K562 (cell line): ENCODE measurements at regions not wholly inside any gene's neighbourhood (a gene's known extent, or its start where the extent isn't known, plus 50 kb on each side); places are given as distances from the start of the nearest gene placed in this dataset.

Source experiments
- ATAC-seq: fragments of 200-7000 bp; cut with Tn5 transposase; 3 replicates; pipeline ENCODE4 v1.9.1; 2020; ENCODE audit warnings: moderate library complexity
- BruUV-seq: library from RNA; stranded (reverse); fragments of 400-500 nt; replicated peaks from 2 replicates; lab custom pipeline; 2021; lab: Mats Ljungman, UMichigan
- CTCF ChIA-PET: fragments of 300-600 bp; formaldehyde crosslinking; extraction: SDS; loops from one replicate; lab custom pipeline; 2021; ENCODE audit warnings: low intra/inter-chr PET ratio; lab: Yijun Ruan, JAX
- POLR2A ChIA-PET: fragments of 300-600, 350-650 bp; sonication (Branson Sonifier 250); formaldehyde crosslinking; extraction: SDS; loops from one replicate; lab custom pipeline; 2021; ENCODE audit warnings: antibody characterized with exemption, inconsistent platforms; lab: Yijun Ruan, JAX
- DNase-seq, 4 experiments: peaks; one replicate each; pipeline versions ENCODE4 v3.0.0 to v3.0.0-alpha.2; 2011 to 2018; ENCODE audit warnings: low spot score in 3 of 4, mixed read lengths in 3 of 4; ENCODE audit errors: extremely low read depth in 1 of 4
- FAIRE-seq: peaks from 2 replicates; lab custom pipeline; 2011; peaks lifted over from hg19 to GRCh38; lab: Jason Lieb, UNC
- H2AFZ ChIP-seq: 2 replicates; pipeline ENCODE4 v1.6.0; 2011; ENCODE audit warnings: low read depth, low read length, control low read depth, inconsistent platforms
- H3K27ac ChIP-seq: fragments of 200-600 bp; 3 replicates; pipeline ENCODE4 v1.8.0; 2011; ENCODE audit warnings: low read depth, mild to moderate bottlenecking, control low read depth, inconsistent platforms, low read length, moderate library complexity, mixed read lengths; ENCODE audit errors: extremely low read depth
- H3K27me3 ChIP-seq, 2 experiments: fragments of 300-600 bp in 1 of 2; 2 replicates in 1 of 2; 3 replicates in 1 of 2; pipeline versions ENCODE4 v1.6.0 to v1.8.0; 2011; ENCODE audit warnings: inconsistent platforms in 2 of 2, low read length in 2 of 2, mild to moderate bottlenecking in 1 of 2, mixed read lengths in 1 of 2, moderate library complexity in 1 of 2; ENCODE audit not compliant: control insufficient read depth in 2 of 2, insufficient read depth in 2 of 2
- H3K36me3 ChIP-seq: fragments of 300-600 bp; 3 replicates; pipeline ENCODE4 v1.8.0; 2011; ENCODE audit warnings: mild to moderate bottlenecking, low read length, inconsistent platforms; ENCODE audit not compliant: control insufficient read depth, insufficient read depth
- H3K4me1 ChIP-seq, 2 experiments: fragments of 200-600 bp in 1 of 2; replicated peaks in 1 of 2; 2 replicates in 1 of 2; 3 replicates in 1 of 2; pipeline versions ENCODE4 v1.5.1 to v1.8.0; 2011; ENCODE audit warnings: inconsistent platforms in 2 of 2, low read length in 2 of 2, mild to moderate bottlenecking in 1 of 2, mixed read lengths in 1 of 2, moderate library complexity in 1 of 2; ENCODE audit not compliant: control insufficient read depth in 2 of 2, insufficient read depth in 2 of 2
- H3K4me2 ChIP-seq: 2 replicates; pipeline ENCODE4 v1.6.1; 2011; ENCODE audit warnings: low read length, control low read depth, inconsistent platforms, mixed read lengths; ENCODE audit not compliant: insufficient read depth
- H3K4me3 ChIP-seq: fragments of 200-600 bp; sonication (generic), shearing (Covaris generic); 2 replicates; pipeline ENCODE4 v1.5.1; 2016; ENCODE audit warnings: control low read depth, inconsistent platforms
- H3K79me2 ChIP-seq: fragments of 200-600 bp; 3 replicates; pipeline ENCODE4 v1.8.0; 2011; ENCODE audit warnings: low read length, inconsistent platforms; ENCODE audit not compliant: control insufficient read depth, insufficient read depth
- H3K9ac ChIP-seq, 2 experiments: 2 replicates each; pipeline versions ENCODE4 v1.6.0 to v1.6.1; 2011; ENCODE audit warnings: low read depth in 2 of 2, low read length in 2 of 2, control low read depth in 1 of 2, inconsistent platforms in 1 of 2, mild to moderate bottlenecking in 1 of 2, mixed read lengths in 1 of 2; ENCODE audit not compliant: insufficient read depth in 1 of 2
- H3K9me1 ChIP-seq: one replicate; pipeline ENCODE4 v1.6.0; 2011; ENCODE audit warnings: inconsistent platforms, mild to moderate bottlenecking, low read length, moderate library complexity; ENCODE audit not compliant: control insufficient read depth, insufficient read depth
- H3K9me3 ChIP-seq: replicated peaks from 2 replicates; pipeline ENCODE4 v1.5.1; 2011; ENCODE audit warnings: low read depth, low read length, inconsistent platforms; ENCODE audit not compliant: control insufficient read depth, insufficient read depth
- H4K20me1 ChIP-seq: replicated peaks from 2 replicates; pipeline ENCODE4 v1.6.1; 2011; ENCODE audit warnings: low read length, inconsistent platforms, mixed read lengths; ENCODE audit not compliant: control insufficient read depth, insufficient read depth
- ARID2 ChIP-seq: fragments of 450-650 bp; IDR thresholded peaks from 2 replicates; pipeline ENCODE4 v1.6.1; 2017; ENCODE audit warnings: antibody characterized with exemption, mild to moderate bottlenecking
- ELK3 ChIP-seq: fragments of 450-650 bp; formaldehyde crosslinking; IDR thresholded peaks from 2 replicates; pipeline ENCODE4 v1.4.0; 2020; ENCODE audit warnings: mild to moderate bottlenecking
- FOXM1 ChIP-seq, 2 experiments: fragments of 450-650 bp in 1 of 2; sonication (generic) in 1 of 2; formaldehyde crosslinking in 1 of 2; IDR thresholded peaks; 2 replicates each; pipeline versions ENCODE4 v1.6.1 to v1.9.0; 2017 to 2022; ENCODE audit warnings: low read depth in 2 of 2, mild to moderate bottlenecking in 2 of 2, missing genetic modification reagents in 1 of 2, moderate library complexity in 1 of 2
- HOXB6 ChIP-seq: fragments of 250-450 bp; sonication (Bioruptor Pico); IDR thresholded peaks from 2 replicates; pipeline ENCODE4 v1.5.1; 2022; ENCODE audit warnings: mild to moderate bottlenecking, borderline replicate concordance
- MCM5 ChIP-seq: fragments of 450-650 bp; IDR thresholded peaks from 2 replicates; pipeline ENCODE4 v1.6.1; 2016; ENCODE audit warnings: low read depth
- MECOM ChIP-seq: fragments of 250-450 bp; sonication (Bioruptor Pico); IDR thresholded peaks from 2 replicates; pipeline ENCODE4 v1.8.0; 2022; ENCODE audit warnings: inconsistent platforms
- PHB2 ChIP-seq: fragments of 450-650 bp; IDR thresholded peaks from 2 replicates; pipeline ENCODE4 v1.6.1; 2017; ENCODE audit warnings: low read depth
- SNRNP70 ChIP-seq: fragments of 200-400 bp; formaldehyde crosslinking; optimal IDR thresholded peaks from 2 replicates; pipeline ENCODE3; 2017; ENCODE audit warnings: low read depth, low read length
- ZNF785 ChIP-seq: fragments of 250-450 bp; sonication (Bioruptor Pico); IDR thresholded peaks from 2 replicates; pipeline ENCODE4 v1.4.0; 2020; ENCODE audit warnings: mild to moderate bottlenecking
- WGBS: fragments of 100-300 bp; shearing (Covaris generic); methylation state at CpG from one replicate; pipeline ENCODE4 v1.1.6; 2016; ENCODE audit warnings: low coverage, mixed read lengths; ENCODE audit not compliant: insufficient coverage; ENCODE audit errors: missing lambda C conversion rate; 5-methylcytosine and 5-hydroxymethylcytosine counted together
- in situ Hi-C: fragments of 300-500 bp; cut with MboI; formaldehyde crosslinking; loops from 4 replicates; pipeline ENCODE4 v1.15.0; 2018; ENCODE audit warnings: inconsistent platforms, mixed read lengths
- intact Hi-C: fragments of 100-400 bp; cut with micrococcal nuclease; formaldehyde crosslinking; loops from 2 replicates; pipeline ENCODE4 v1.14.2; 2022

- Histone ChIP-seq H2AFZ (no peak overlapping the region), H3K9me1 (no peaks in the 10 kb centered on the region), H3K4me3 (no peak overlapping the region), H3K4me1 (no peaks in the 10 kb centered on the region), H3K9ac (no peak overlapping the region), H3K79me2 (no peaks in the 10 kb centered on the region), H3K27me3 (no peaks in the 10 kb centered on the region), H3K27ac (no peak overlapping the region), H3K4me2 (no peak overlapping the region), H3K9me3 (no peaks in the 10 kb centered on the region), H3K36me3 (no peaks in the 10 kb centered on the region), H4K20me1 (no peaks in the 10 kb centered on the region)
- in situ Hi-C loops (no loop called here), intact Hi-C loops (no loop called here)
- DNase-seq (no peak), FAIRE-seq (no peak), ATAC-seq (no peak)
- BruUV-seq, result no TSS peak
- 13% methylated on average over 1 of the region's 2 CpGs for WGBS
- no peak for TF ChIP-seq MCM5
- no peak for TF ChIP-seq SNRNP70
- TF ChIP-seq MECOM (CRISPR knock-in tag), result no peak
- no peak for TF ChIP-seq ZNF785
- TF ChIP-seq PHB2, result no peak
- TF ChIP-seq FOXM1 (IDR thresholded peaks at IDR 0.05; ENCODE audit: low read depth), result no peak
- no peak for TF ChIP-seq FOXM1 (CRISPR knock-in tag; IDR thresholded peaks at IDR 0.05; ENCODE audit: low read depth)
- TF ChIP-seq HOXB6 (CRISPR knock-in tag), result no peak
- no peak for TF ChIP-seq ARID2
- no peak for TF ChIP-seq ELK3 (CRISPR knock-in tag)
- ChIA-PET POLR2A (interaction anchor here (0.5 kb wide), 1 partner anchor 14 kb away, joined by 3 read pairs; no protein-coding TSS in a partner anchor), CTCF (no interaction called here)
Observed at GRCh38 chr3:56881841-56882240, 80.1 kb upstream of the ARHGEF3 start.
